ENCODE measurements at regions not wholly inside any gene's neighbourhood (a gene's known extent, or its start where the extent isn't known, plus 50 kb on each side); places are given as distances from the start of the nearest gene placed in this dataset.

- no peaks in the 10 kb centered on the region for H4K20me1 ChIP-seq (ENCODE audit: insufficient read depth, low read length)
- H3K4me2 ChIP-seq (ENCODE audit: low read depth, low read length) = no peak overlapping the region
- ChIA-PET CTCF (ENCODE audit: low intra/inter-chr PET ratio, low total read pairs) (no interaction called here), POLR2A (no interaction called here)
- DNase-seq (ENCODE audit: low spot score) = no peak
- no peaks in the 10 kb centered on the region for H3K9me3 ChIP-seq (ENCODE audit: low read length)
- H3K79me2 ChIP-seq (ENCODE audit: insufficient read depth, low read length) = no peaks in the 10 kb centered on the region
- no peak for ATAC-seq
- H2AFZ ChIP-seq (ENCODE audit: low read length) = no peak overlapping the region
- WGBS (ENCODE audit: low lambda C conversion rate) = 23% methylated on average over 4 of the region's 4 CpGs
- no peak overlapping the region for H3K9ac ChIP-seq (ENCODE audit: insufficient read depth, low read depth, low read length)
- no peaks in the 10 kb centered on the region for H3K4me1 ChIP-seq (ENCODE audit: insufficient read depth, low read length)
- no peak overlapping the region for H3K27ac ChIP-seq (ENCODE audit: extremely low read length, insufficient read depth, low read length)
- H3K4me3 ChIP-seq (replicated peaks in 1 of 3; ENCODE audit: insufficient read depth in 1 of 3, low read depth in 2 of 3, low read length in 3 of 3) = no peak overlapping the region
- intact Hi-C loops (cut with micrococcal nuclease; ENCODE audit: unreplicated experiment) (no loop called here), in situ Hi-C loops (cut with HindIII; ENCODE audit: extremely low pct_ligation_motif_present, low pct_unique_long_range_greater_than_20kb) (no loop called here)
- no peak for FAIRE-seq
- no peaks in the 10 kb centered on the region for H3K27me3 ChIP-seq (ENCODE audit: control insufficient read depth in 1 of 2, insufficient read depth in 2 of 2, low read length in 2 of 2)
- H3K36me3 ChIP-seq (replicated peaks in 1 of 2; ENCODE audit: control insufficient read depth in 1 of 2, insufficient read depth in 2 of 2, low read length in 2 of 2) = no peaks in the 10 kb centered on the region
- BruUV-seq (replicated peaks) = no TSS peak
- TF ChIP-seq CBX5 (CRISPR knock-in tag; IDR thresholded peaks at IDR 0.05; ENCODE audit: borderline replicate concordance) (no peak), ZXDC (CRISPR knock-in tag; IDR thresholded peaks at IDR 0.05) (no peak), ZBTB37 (CRISPR knock-in tag; IDR thresholded peaks at IDR 0.05) (no peak), ZNF205 (CRISPR knock-in tag; IDR thresholded peaks at IDR 0.05) (no peak), RFX1 (IDR thresholded peaks at IDR 0.05) (no peak), STAT6 (CRISPR knock-in tag; IDR thresholded peaks at IDR 0.05; ENCODE audit: borderline replicate concordance) (no peak), SATB2 (CRISPR knock-in tag; IDR thresholded peaks at IDR 0.05) (no peak), MTF2 (CRISPR knock-in tag; IDR thresholded peaks at IDR 0.05; ENCODE audit: borderline replicate concordance) (no peak), ZNF781 (CRISPR knock-in tag; IDR thresholded peaks at IDR 0.05; ENCODE audit: borderline replicate concordance, not compliant biosample characterization) (no peak), DMAP1 (CRISPR knock-in tag; IDR thresholded peaks at IDR 0.05) (no peak), XBP1 (CRISPR knock-in tag; IDR thresholded peaks at IDR 0.05) (no peak), MZF1 (CRISPR knock-in tag; IDR thresholded peaks at IDR 0.05; ENCODE audit: borderline replicate concordance) (no peak), ZBTB34 (CRISPR knock-in tag; IDR thresholded peaks at IDR 0.05) (no peak), ZNF614 (CRISPR knock-in tag; IDR thresholded peaks at IDR 0.05; ENCODE audit: borderline replicate concordance) (no peak), ZNF260 (CRISPR knock-in tag; IDR thresholded peaks at IDR 0.05; ENCODE audit: borderline replicate concordance, low read depth) (no peak), ZNF230 (CRISPR knock-in tag; IDR thresholded peaks at IDR 0.05) (no peak), ZFP62 (CRISPR knock-in tag; IDR thresholded peaks at IDR 0.05) (no peak), BATF2 (CRISPR knock-in tag; IDR thresholded peaks at IDR 0.05) (no peak), ZNF768 (CRISPR knock-in tag; IDR thresholded peaks at IDR 0.05) (no peak)
Observed at GRCh38 chrX:69228732-69229131, 63.5 kb upstream of the PJA1 start.

Measured in HepG2 (cell line).